Omental fat pad (tissue), 3 donors: ENCODE measurements at regions not wholly inside any gene's neighbourhood (a gene's known extent, or its start where the extent isn't known, plus 50 kb on each side); places are given as distances from the start of the nearest gene placed in this dataset.
"Not testable (repeated sequence)": the region's sequence is repeated elsewhere in the genome, so short reads cannot be mapped to it uniquely, and the experiment has no call there.

Experiments
- ATAC-seq: fragments of 150-250 bp; one replicate; pipeline ENCODE4 v1.9.1; 2016; ENCODE audit warnings: mild to moderate bottlenecking, moderate library complexity; ENCODE audit not compliant: low FRiP score
- DNase-seq: peaks from one replicate; pipeline ENCODE4 v3.0.0-alpha.2; 2019; ENCODE audit warnings: low spot score
- TF ChIP-seq, protein P1 (sequence below), 3 donors: fragments of 450-650 bp; IDR thresholded peaks; one replicate each; pipeline ENCODE4 v1.5.1; 2016 to 2017; ENCODE audit warnings: antibody characterized with exemption in 3 of 3, mild to moderate bottlenecking in 3 of 3, moderate library complexity in 2 of 3

DNA sequence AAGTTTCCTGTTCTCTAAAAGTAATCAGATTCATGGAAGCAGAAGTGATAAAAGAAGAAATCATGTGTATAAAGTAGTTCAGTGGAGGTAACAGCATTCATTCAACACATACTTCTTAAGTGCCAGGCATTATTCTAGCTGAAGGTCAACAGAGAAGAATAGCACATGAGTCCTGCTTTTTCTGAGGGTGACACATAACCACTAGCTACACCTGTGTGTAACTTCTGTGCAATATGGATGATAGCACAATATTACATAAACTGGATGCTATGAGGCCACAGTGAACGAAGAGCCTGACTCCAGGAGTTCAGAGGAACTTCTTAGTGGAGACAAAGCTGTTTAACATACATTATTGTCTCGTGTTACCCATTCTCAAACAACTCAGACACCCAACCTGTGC, 114.3 kb upstream of the PCED1B start:
- ATAC-seq = no peak
- TF ChIP-seq, protein P1, sequence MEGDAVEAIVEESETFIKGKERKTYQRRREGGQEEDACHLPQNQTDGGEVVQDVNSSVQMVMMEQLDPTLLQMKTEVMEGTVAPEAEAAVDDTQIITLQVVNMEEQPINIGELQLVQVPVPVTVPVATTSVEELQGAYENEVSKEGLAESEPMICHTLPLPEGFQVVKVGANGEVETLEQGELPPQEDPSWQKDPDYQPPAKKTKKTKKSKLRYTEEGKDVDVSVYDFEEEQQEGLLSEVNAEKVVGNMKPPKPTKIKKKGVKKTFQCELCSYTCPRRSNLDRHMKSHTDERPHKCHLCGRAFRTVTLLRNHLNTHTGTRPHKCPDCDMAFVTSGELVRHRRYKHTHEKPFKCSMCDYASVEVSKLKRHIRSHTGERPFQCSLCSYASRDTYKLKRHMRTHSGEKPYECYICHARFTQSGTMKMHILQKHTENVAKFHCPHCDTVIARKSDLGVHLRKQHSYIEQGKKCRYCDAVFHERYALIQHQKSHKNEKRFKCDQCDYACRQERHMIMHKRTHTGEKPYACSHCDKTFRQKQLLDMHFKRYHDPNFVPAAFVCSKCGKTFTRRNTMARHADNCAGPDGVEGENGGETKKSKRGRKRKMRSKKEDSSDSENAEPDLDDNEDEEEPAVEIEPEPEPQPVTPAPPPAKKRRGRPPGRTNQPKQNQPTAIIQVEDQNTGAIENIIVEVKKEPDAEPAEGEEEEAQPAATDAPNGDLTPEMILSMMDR (IDR thresholded peaks at IDR 0.05) = no peak

GRCh38 chr12:46965880-46966279, 113.5 kb upstream of the PCED1B start:
- ATAC-seq = no peak
- TF ChIP-seq, protein P1 (IDR thresholded peaks at IDR 0.05) = no peak
- no peak for DNase-seq

More for the DNA sequence above, 114.3 kb upstream of the PCED1B start:
- DNase-seq = no peak

GRCh38 chr12:46970636-46971035, 108.8 kb upstream of the PCED1B start:
- DNase-seq (no peak), ATAC-seq (no peak)
- TF ChIP-seq, protein P1 (IDR thresholded peaks at IDR 0.05) = no peak

DNA sequence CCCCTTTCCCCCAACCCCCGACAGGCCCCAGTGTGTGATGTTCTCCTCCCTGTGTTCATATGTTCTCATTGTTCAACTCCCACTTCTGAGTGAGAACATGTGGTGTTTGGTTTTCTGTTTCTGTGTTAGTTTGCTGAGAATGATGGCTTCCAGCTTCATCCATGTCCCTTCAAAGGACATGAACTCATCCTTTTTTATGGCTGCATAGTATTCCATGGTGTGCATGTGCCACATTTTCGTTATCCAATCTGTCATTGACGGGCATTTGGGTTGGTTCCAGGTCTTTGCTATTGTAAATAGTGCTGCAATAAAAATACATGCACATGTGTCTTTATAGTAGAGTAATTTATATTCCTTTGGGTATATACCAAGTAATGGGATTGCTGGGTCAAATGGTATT, 105.5 kb upstream of the PCED1B start:
- not testable (repeated sequence) for DNase-seq, ATAC-seq

DNA sequence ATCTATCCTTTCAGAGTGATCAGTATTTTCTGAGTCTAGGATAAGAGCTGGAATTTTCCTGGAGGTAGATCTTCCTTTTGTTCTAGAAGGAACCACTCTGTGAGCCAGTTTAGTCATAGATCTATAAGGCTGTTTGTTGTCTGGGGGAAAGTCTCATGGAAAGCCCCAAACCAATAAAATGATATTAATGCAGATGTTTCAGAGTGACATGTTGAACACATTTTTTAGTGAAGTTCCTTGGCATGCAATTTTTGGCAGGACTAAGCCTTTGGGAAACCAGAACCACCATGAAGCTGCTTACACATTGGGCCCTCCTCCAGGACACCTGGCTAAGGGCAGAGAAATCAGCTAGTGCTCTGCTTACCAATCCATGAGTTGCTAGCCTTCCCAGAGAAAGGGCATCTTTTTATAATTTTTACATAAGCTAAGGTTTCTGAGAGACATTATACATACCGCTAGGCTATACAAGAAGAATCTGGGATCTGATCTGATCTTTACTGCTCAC, 101.5 kb upstream of the PCED1B start:
- TF ChIP-seq, protein P1 (IDR thresholded peaks at IDR 0.05) = no peak

GRCh38 chr12:46981622-46982021, 97.8 kb upstream of the PCED1B start:
- no peak for ATAC-seq

More for the DNA sequence above, 101.5 kb upstream of the PCED1B start:
- ATAC-seq = no peak
- no peak for DNase-seq

GRCh38 chr12:46982629-46983392, 96.6 kb upstream of the PCED1B start:
- TF ChIP-seq, protein P1 (IDR thresholded peaks at IDR 0.05) = no peak
- ATAC-seq (no peak), DNase-seq (no peak)

More at GRCh38 chr12:46981622-46982021, 97.8 kb upstream of the PCED1B start:
- DNase-seq = no peak
- TF ChIP-seq, protein P1 (IDR thresholded peaks at IDR 0.05) = no peak
